CD14-positive monocyte (primary cell): ENCODE measurements at regions not wholly inside any gene's neighbourhood (a gene's known extent, or its start where the extent isn't known, plus 50 kb on each side); places are given as distances from the start of the nearest gene placed in this dataset.

Source experiments
- DNase-seq, 3 donors: peaks; one replicate each; pipeline ENCODE4 v3.0.0-alpha.2; 2011 to 2022
- H2AFZ ChIP-seq: 2 replicates; pipeline ENCODE4 v1.6.0; 2012; ENCODE audit warnings: mild to moderate bottlenecking, low read depth, low read length, inconsistent platforms; ENCODE audit not compliant: insufficient read depth, poor library complexity, severe bottlenecking
- H3K27ac ChIP-seq, 2 donors: 1 replicate in 1 of 2; 2 replicates in 1 of 2; pipeline ENCODE4 v1.5.1; 2012 to 2013; ENCODE audit warnings: low read length in 2 of 2, control low read depth in 1 of 2, inconsistent platforms in 1 of 2, low read depth in 1 of 2, mild to moderate bottlenecking in 1 of 2
- H3K27me3 ChIP-seq, 2 donors: one replicate each; pipeline versions ENCODE4 v1.6.0 to v1.6.1; 2011 to 2013; ENCODE audit warnings: low read length in 2 of 2; ENCODE audit not compliant: control insufficient read depth in 2 of 2, insufficient read depth in 2 of 2
- H3K36me3 ChIP-seq, 2 donors: replicated peaks in 1 of 2; 1 replicate in 1 of 2; 2 replicates in 1 of 2; pipeline versions ENCODE4 v1.5.1 to v1.6.1; 2012 to 2013; ENCODE audit warnings: low read length in 2 of 2, control low read depth in 1 of 2, inconsistent platforms in 1 of 2, mild to moderate bottlenecking in 1 of 2; ENCODE audit not compliant: insufficient read depth in 2 of 2, control insufficient read depth in 1 of 2
- H3K4me1 ChIP-seq, 2 donors: 1 replicate in 1 of 2; 2 replicates in 1 of 2; pipeline versions ENCODE4 v1.5.1 to v1.6.1; 2012 to 2013; ENCODE audit warnings: low read length in 2 of 2, control low read depth in 1 of 2, inconsistent platforms in 1 of 2, mild to moderate bottlenecking in 1 of 2, moderate library complexity in 1 of 2; ENCODE audit not compliant: insufficient read depth in 2 of 2, control insufficient read depth in 1 of 2
- H3K4me2 ChIP-seq: replicated peaks from 2 replicates; pipeline ENCODE3; 2012; ENCODE audit warnings: low read length, moderate library complexity, mild to moderate bottlenecking; ENCODE audit not compliant: poor library complexity, severe bottlenecking; ENCODE audit errors: extremely low read depth
- H3K4me3 ChIP-seq, 3 experiments: fragments of 200-600 bp in 1 of 3; sonication (generic) in 1 of 3; replicated peaks in 1 of 3; 1 replicate in 2 of 3; 2 replicates in 1 of 3; pipeline ENCODE4 v1.5.1; 2011 to 2013; ENCODE audit warnings: low read length in 3 of 3, mild to moderate bottlenecking in 3 of 3, control low read depth in 2 of 3, low read depth in 2 of 3, inconsistent platforms in 1 of 3, moderate library complexity in 1 of 3
- H3K79me2 ChIP-seq: 2 replicates; pipeline ENCODE4 v1.6.0; 2012; ENCODE audit warnings: mild to moderate bottlenecking, control low read depth, inconsistent platforms, low read length, moderate library complexity; ENCODE audit not compliant: insufficient read depth
- H3K9ac ChIP-seq: 2 replicates; pipeline ENCODE4 v1.6.0; 2017; ENCODE audit warnings: low read length, mild to moderate bottlenecking; ENCODE audit not compliant: insufficient read depth, poor library complexity, severe bottlenecking
- H3K9me3 ChIP-seq, 2 donors: replicated peaks in 1 of 2; 1 replicate in 1 of 2; 2 replicates in 1 of 2; pipeline versions ENCODE4 v1.5.1 to v1.6.1; 2012 to 2013; ENCODE audit warnings: low read length in 2 of 2, control low read depth in 1 of 2; ENCODE audit not compliant: control insufficient read depth in 1 of 2, insufficient read depth in 1 of 2
- H4K20me1 ChIP-seq: 2 replicates; pipeline ENCODE4 v1.6.0; 2012; ENCODE audit warnings: mild to moderate bottlenecking, low read length, control low read depth, moderate library complexity; ENCODE audit not compliant: insufficient read depth
- H3K27ac Mint-ChIP-seq, 7 donors: one replicate each; pipeline ENCODE4 v1.8.0; 2020; ENCODE audit warnings: mild to moderate bottlenecking in 7 of 7, mixed read lengths in 7 of 7, moderate library complexity in 6 of 7, inconsistent platforms in 2 of 7
- H3K27me3 Mint-ChIP-seq, 3 donors: one replicate each; pipeline ENCODE4 v1.8.0; 2021 to 2022; ENCODE audit warnings: low read depth in 3 of 3, mild to moderate bottlenecking in 3 of 3, mixed read lengths in 3 of 3, moderate library complexity in 3 of 3, inconsistent platforms in 1 of 3
- H3K36me3 Mint-ChIP-seq, 2 donors: one replicate each; pipeline ENCODE4 v1.8.0; 2020; ENCODE audit warnings: mixed read lengths in 2 of 2, inconsistent platforms in 1 of 2, mild to moderate bottlenecking in 1 of 2
- H3K4me1 Mint-ChIP-seq: one replicate; pipeline ENCODE4 v1.8.0; 2020; ENCODE audit warnings: mild to moderate bottlenecking, mixed read lengths
- H3K4me3 Mint-ChIP-seq, 2 donors: one replicate each; pipeline ENCODE4 v1.8.0; 2020; ENCODE audit warnings: mild to moderate bottlenecking in 2 of 2, mixed read lengths in 2 of 2, moderate library complexity in 1 of 2
- H3K9me3 Mint-ChIP-seq, 7 donors: one replicate each; pipeline ENCODE4 v1.8.0; 2020 to 2022; ENCODE audit warnings: mixed read lengths in 7 of 7, mild to moderate bottlenecking in 6 of 7, moderate library complexity in 6 of 7, inconsistent platforms in 2 of 7
- WGBS: methylation state at CpG from one replicate; pipeline ENCODE4 v1.1.5; 2013; ENCODE audit warnings: missing lambda C conversion rate; ENCODE audit not compliant: insufficient coverage; 5-methylcytosine and 5-hydroxymethylcytosine counted together
- intact Hi-C, 2 donors: fragments of 100-400 bp; cut with micrococcal nuclease; formaldehyde crosslinking; loops; one replicate each; pipeline versions ENCODE4 v1.15.0 to v1.15.1; 2023
- TF ChIP-seq, protein P1 (sequence below): fragments of 200-600 bp; IDR thresholded peaks from one replicate; pipeline ENCODE4 v1.8.0; 2022; ENCODE audit warnings: antibody characterized with exemption, mild to moderate bottlenecking

DNA sequence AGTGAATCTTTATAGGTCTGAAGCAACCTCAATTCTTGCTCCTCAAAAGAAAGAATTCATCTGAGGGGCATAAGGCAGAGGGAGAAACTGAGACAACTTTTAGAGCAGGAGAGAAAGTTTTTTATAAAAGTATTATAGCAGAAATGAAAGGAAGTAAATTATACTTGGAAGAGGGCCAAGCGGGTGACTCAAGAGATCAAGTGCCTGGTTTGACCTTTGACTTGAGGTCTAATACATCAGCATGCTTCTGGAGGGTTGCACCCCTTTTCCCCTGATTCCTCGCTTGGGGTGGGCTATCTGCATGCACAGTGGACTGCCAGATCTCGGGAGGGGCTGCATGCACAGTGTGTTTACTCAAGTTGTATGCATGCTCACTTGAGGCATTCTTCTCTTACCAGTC lies 268.5 kb upstream of the LRATD1 start:
- Mint-ChIP-seq H3K4me3 (no peak overlapping the region), H3K27ac (no peak overlapping the region), H3K9me3 (peaks cover 0 to 6% (median 2%) of the 10 kb centered on the region in 7 donors), H3K4me1 (no peaks in the 10 kb centered on the region), H3K27me3 (no peaks in the 10 kb centered on the region), H3K36me3 (no peaks in the 10 kb centered on the region)
- 63% methylated on average over 3 of the region's 3 CpGs for WGBS
- Histone ChIP-seq H3K79me2 (no peaks in the 10 kb centered on the region), H4K20me1 (no peaks in the 10 kb centered on the region), H3K27ac (no peak overlapping the region), H3K36me3 (no peaks in the 10 kb centered on the region), H3K4me3 (no peak overlapping the region), H3K4me2 (no peak overlapping the region), H3K4me1 (no peaks in the 10 kb centered on the region), H3K9ac (no peak overlapping the region), H2AFZ (no peak overlapping the region), H3K9me3 (peaks cover 0 to 3% of the 10 kb centered on the region in 2 donors), H3K27me3 (no peaks in the 10 kb centered on the region)
- intact Hi-C loops, result no loop called here
- no peak for DNase-seq
- TF ChIP-seq, protein P1, sequence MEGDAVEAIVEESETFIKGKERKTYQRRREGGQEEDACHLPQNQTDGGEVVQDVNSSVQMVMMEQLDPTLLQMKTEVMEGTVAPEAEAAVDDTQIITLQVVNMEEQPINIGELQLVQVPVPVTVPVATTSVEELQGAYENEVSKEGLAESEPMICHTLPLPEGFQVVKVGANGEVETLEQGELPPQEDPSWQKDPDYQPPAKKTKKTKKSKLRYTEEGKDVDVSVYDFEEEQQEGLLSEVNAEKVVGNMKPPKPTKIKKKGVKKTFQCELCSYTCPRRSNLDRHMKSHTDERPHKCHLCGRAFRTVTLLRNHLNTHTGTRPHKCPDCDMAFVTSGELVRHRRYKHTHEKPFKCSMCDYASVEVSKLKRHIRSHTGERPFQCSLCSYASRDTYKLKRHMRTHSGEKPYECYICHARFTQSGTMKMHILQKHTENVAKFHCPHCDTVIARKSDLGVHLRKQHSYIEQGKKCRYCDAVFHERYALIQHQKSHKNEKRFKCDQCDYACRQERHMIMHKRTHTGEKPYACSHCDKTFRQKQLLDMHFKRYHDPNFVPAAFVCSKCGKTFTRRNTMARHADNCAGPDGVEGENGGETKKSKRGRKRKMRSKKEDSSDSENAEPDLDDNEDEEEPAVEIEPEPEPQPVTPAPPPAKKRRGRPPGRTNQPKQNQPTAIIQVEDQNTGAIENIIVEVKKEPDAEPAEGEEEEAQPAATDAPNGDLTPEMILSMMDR, result no peak

DNA sequence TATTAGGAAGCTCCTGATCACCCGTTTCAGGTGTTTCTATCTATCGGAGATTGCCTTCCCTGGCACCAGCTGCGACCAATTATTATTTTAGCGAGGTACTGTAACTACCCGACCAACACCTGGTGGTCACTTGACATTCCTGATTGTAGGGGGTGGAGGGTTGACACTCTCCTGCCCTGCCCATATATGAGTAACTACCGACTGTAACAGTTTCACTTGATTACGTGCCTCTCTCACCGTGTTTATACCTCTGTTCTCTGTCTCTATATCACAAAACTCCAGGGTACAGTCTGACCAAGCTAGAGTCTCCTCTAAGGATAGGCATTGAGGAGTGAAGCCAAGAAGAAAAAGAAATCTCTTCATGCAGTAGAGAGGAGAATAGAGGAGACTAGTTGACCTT lies 268.0 kb upstream of the LRATD1 start:
- intact Hi-C loops, result no loop called here
- H3K9ac ChIP-seq, result no peak overlapping the region
- H3K36me3 ChIP-seq, result no peaks in the 10 kb centered on the region
- no peaks in the 10 kb centered on the region for H3K4me1 Mint-ChIP-seq
- H3K27ac Mint-ChIP-seq, result no peak overlapping the region
- H4K20me1 ChIP-seq, result no peaks in the 10 kb centered on the region
- WGBS, result no CpG with 5 or more reads among the region's 8 CpGs
- H2AFZ ChIP-seq, result no peak overlapping the region
- no peak overlapping the region for H3K4me3 Mint-ChIP-seq
- no peak overlapping the region for H3K4me3 ChIP-seq
- H3K27me3 ChIP-seq, result no peaks in the 10 kb centered on the region
- H3K9me3 ChIP-seq, result peaks cover 0 to 3% of the 10 kb centered on the region in 2 donors
- H3K27me3 Mint-ChIP-seq, result no peaks in the 10 kb centered on the region
- H3K27ac ChIP-seq, result no peak overlapping the region
- H3K9me3 Mint-ChIP-seq, result peaks cover 0 to 6% (median 2%) of the 10 kb centered on the region in 7 donors
- no peaks in the 10 kb centered on the region for H3K79me2 ChIP-seq
- no peak overlapping the region for H3K4me2 ChIP-seq
- TF ChIP-seq, protein P1, result no peak
- no peaks in the 10 kb centered on the region for H3K4me1 ChIP-seq
- DNase-seq, result no peak
- H3K36me3 Mint-ChIP-seq, result no peaks in the 10 kb centered on the region
